ENCODE measurements at regions not wholly inside any gene's neighbourhood (a gene's known extent, or its start where the extent isn't known, plus 50 kb on each side); places are given as distances from the start of the nearest gene placed in this dataset.

- no peak for DNase-seq
- Histone ChIP-seq H3K27ac (no peak overlapping the region), H3K4me1 (no peaks in the 10 kb centered on the region), H3K4me3 (no peak overlapping the region), H3K9me3 (no peaks in the 10 kb centered on the region), H3K36me3 (replicated peaks in 1 of 2; ENCODE audit: insufficient read depth in 1 of 2, low read depth in 2 of 2) (no peaks in the 10 kb centered on the region), H3K27me3 (peaks cover 0 to 5% of the 10 kb centered on the region in 2 donors)
- TF ChIP-seq CTCF (IDR thresholded peaks at IDR 0.05) (no peak), POLR2A (IDR thresholded peaks at IDR 0.05) (no peak)
- intact Hi-C loops (cut with DNase I) = no loop called here
- no peak for ATAC-seq
- WGBS, 2 donors = 79 to 80% methylated on average over 15 of the region's 15 CpGs
These were observed 418.3 kb upstream of the IRX1 start for GRCh38 chr5:3177338-3177737.

- Histone ChIP-seq H3K9me3 (no peaks in the 10 kb centered on the region), H3K27ac (no peak overlapping the region), H3K4me1 (no peaks in the 10 kb centered on the region), H3K4me3 (no peak overlapping the region), H3K36me3 (replicated peaks in 1 of 2; ENCODE audit: insufficient read depth in 1 of 2, low read depth in 2 of 2) (no peaks in the 10 kb centered on the region), H3K27me3 (peaks cover 0 to 5% of the 10 kb centered on the region in 2 donors)
- WGBS, 2 donors = 46 to 49% methylated on average over 7 of the region's 7 CpGs
- no peak for ATAC-seq
- no peak for TF ChIP-seq POLR2A (IDR thresholded peaks at IDR 0.05)
- no peak for TF ChIP-seq CTCF (IDR thresholded peaks at IDR 0.05)
- DNase-seq = no peak
- intact Hi-C loops (cut with DNase I) = no loop called here
These were observed 420.2 kb upstream of the IRX1 start for GRCh38 chr5:3175416-3175815.

DNA sequence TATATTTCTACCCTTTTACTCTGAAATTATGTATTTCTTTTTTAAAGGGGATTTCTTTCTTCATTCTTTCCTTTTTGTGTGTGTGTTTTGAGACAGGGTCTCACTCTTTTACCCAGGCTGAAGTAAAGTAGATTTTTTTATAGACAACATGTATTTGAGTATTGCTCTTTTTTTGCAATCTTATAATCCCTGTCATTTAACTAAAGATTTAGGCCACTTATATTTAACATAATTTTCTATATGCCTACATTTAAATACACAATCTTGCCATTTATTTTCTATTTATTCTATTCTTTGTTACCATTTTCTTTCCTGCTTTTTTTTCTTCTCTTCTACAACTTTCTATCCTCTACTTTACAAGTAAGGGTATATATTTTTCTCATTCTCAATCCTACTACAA lies 416.0 kb upstream of the IRX2 start:
- TF ChIP-seq POLR2A (IDR thresholded peaks at IDR 0.05) (no peak), CTCF (IDR thresholded peaks at IDR 0.05) (no peak)

GRCh38 chr5:3163626-3164025 lies 412.1 kb upstream of the IRX2 start:
- 48 to 51% methylated on average over 4 to 6 of the region's 6 CpGs for WGBS, 2 donors
- no peaks in the 10 kb centered on the region for H3K9me3 ChIP-seq
- TF ChIP-seq CTCF (IDR thresholded peaks at IDR 0.05) (no peak), POLR2A (IDR thresholded peaks at IDR 0.05) (no peak)
- H3K27ac ChIP-seq = no peak overlapping the region
- no peaks in the 10 kb centered on the region for H3K36me3 ChIP-seq (replicated peaks in 1 of 2; ENCODE audit: insufficient read depth in 1 of 2, low read depth in 2 of 2)
- ATAC-seq (no peak), DNase-seq (no peak)
- H3K4me1 ChIP-seq = no peaks in the 10 kb centered on the region
- H3K4me3 ChIP-seq = no peak overlapping the region
- intact Hi-C loops (cut with DNase I) = no loop called here
- no peaks in the 10 kb centered on the region for H3K27me3 ChIP-seq

More for the DNA sequence above, 416.0 kb upstream of the IRX2 start:
- Histone ChIP-seq H3K27me3 (no peaks in the 10 kb centered on the region), H3K4me1 (no peaks in the 10 kb centered on the region), H3K9me3 (no peaks in the 10 kb centered on the region), H3K36me3 (replicated peaks in 1 of 2; ENCODE audit: insufficient read depth in 1 of 2, low read depth in 2 of 2) (no peaks in the 10 kb centered on the region), H3K27ac (no peak overlapping the region), H3K4me3 (no peak overlapping the region)
- no peak for DNase-seq
- ATAC-seq = no peak
- intact Hi-C loops (cut with DNase I) = no loop called here

GRCh38 chr5:3161672-3162071 lies 410.2 kb upstream of the IRX2 start:
- ATAC-seq = no peak
- no peak for TF ChIP-seq CTCF (IDR thresholded peaks at IDR 0.05)
- no peak for TF ChIP-seq POLR2A (IDR thresholded peaks at IDR 0.05)
- H3K27me3 ChIP-seq = no peaks in the 10 kb centered on the region
- intact Hi-C loops (cut with DNase I) = no loop called here
- no peak for DNase-seq
- no peak overlapping the region for H3K4me3 ChIP-seq
- H3K36me3 ChIP-seq (replicated peaks in 1 of 2; ENCODE audit: insufficient read depth in 1 of 2, low read depth in 2 of 2) = no peaks in the 10 kb centered on the region
- no peaks in the 10 kb centered on the region for H3K4me1 ChIP-seq
- H3K9me3 ChIP-seq = no peaks in the 10 kb centered on the region
- 50 to 53% methylated on average over 8 of the region's 8 CpGs for WGBS, 2 donors
- no peak overlapping the region for H3K27ac ChIP-seq

All from body of pancreas (tissue), 4 donors.